ENCODE measurements at regions not wholly inside any gene's neighbourhood (a gene's known extent, or its start where the extent isn't known, plus 50 kb on each side); places are given as distances from the start of the nearest gene placed in this dataset.

GRCh38 chr7:41239596-41239995 is 463.3 kb downstream of the INHBA start:
- WGBS, 3 donors, result 9 to 21% (median 11%) methylated on average over 1 of the region's 1 CpG
- H3K4me3 ChIP-seq, result no peak overlapping the region
- H3K27me3 ChIP-seq, result no peaks in the 10 kb centered on the region
- H3K4me1 ChIP-seq (ENCODE audit: insufficient read depth), result no peaks in the 10 kb centered on the region
- no peak for DNase-seq
- intact Hi-C loops (cut with DNase I), result no loop called here
- H3K36me3 ChIP-seq, result no peaks in the 10 kb centered on the region
- TF ChIP-seq EP300 (IDR thresholded peaks at IDR 0.05), result no peak
- no peak for TF ChIP-seq CTCF (IDR thresholded peaks at IDR 0.05)
- no peak for TF ChIP-seq POLR2A (IDR thresholded peaks at IDR 0.05)
- no peak overlapping the region for H3K27ac ChIP-seq
- no peaks in the 10 kb centered on the region for H3K9me3 ChIP-seq

GRCh38 chr7:41238851-41239331 is 464.0 kb downstream of the INHBA start:
- no peak for TF ChIP-seq CTCF (IDR thresholded peaks at IDR 0.05)
- no peak for TF ChIP-seq EP300 (IDR thresholded peaks at IDR 0.05)
- TF ChIP-seq POLR2A (IDR thresholded peaks at IDR 0.05), result no peak
- intact Hi-C loops (cut with DNase I), result no loop called here
- Histone ChIP-seq H3K9me3 (no peaks in the 10 kb centered on the region), H3K4me1 (ENCODE audit: insufficient read depth) (no peaks in the 10 kb centered on the region), H3K36me3 (no peaks in the 10 kb centered on the region), H3K27me3 (no peaks in the 10 kb centered on the region), H3K27ac (no peak overlapping the region), H3K4me3 (no peak overlapping the region)
- no peak for DNase-seq
- WGBS, 3 donors, result 29 to 33% (median 31%) methylated on average over 1 of the region's 1 CpG

- Histone ChIP-seq H3K4me3 (no peak overlapping the region), H3K36me3 (no peaks in the 10 kb centered on the region), H3K27me3 (no peaks in the 10 kb centered on the region), H3K9me3 (no peaks in the 10 kb centered on the region), H3K4me1 (ENCODE audit: insufficient read depth) (no peaks in the 10 kb centered on the region), H3K27ac (no peak overlapping the region)
- intact Hi-C loops (cut with DNase I), result no loop called here
- WGBS, 3 donors, result 96 to 98% (median 97%) methylated on average over 4 of the region's 4 CpGs
- no peak for DNase-seq
- no peak for TF ChIP-seq POLR2A (IDR thresholded peaks at IDR 0.05)
- no peak for TF ChIP-seq EP300 (IDR thresholded peaks at IDR 0.05)
These were observed 464.9 kb downstream of the INHBA start for GRCh38 chr7:41237956-41238355.

- no peaks in the 10 kb centered on the region for H3K9me3 ChIP-seq
- H3K27me3 ChIP-seq, result no peaks in the 10 kb centered on the region
- WGBS, 3 donors, result 89 to 98% (median 95%) methylated on average over 2 of the region's 2 CpGs
- intact Hi-C loops (cut with DNase I), result no loop called here
- H3K27ac ChIP-seq, result no peak overlapping the region
- no peaks in the 10 kb centered on the region for H3K4me1 ChIP-seq (ENCODE audit: insufficient read depth)
- no peaks in the 10 kb centered on the region for H3K36me3 ChIP-seq
- H3K4me3 ChIP-seq, result no peak overlapping the region
- DNase-seq, result no peak
- TF ChIP-seq EP300 (IDR thresholded peaks at IDR 0.05), result no peak
- no peak for TF ChIP-seq POLR2A (IDR thresholded peaks at IDR 0.05)
- no peak for TF ChIP-seq CTCF (IDR thresholded peaks at IDR 0.05)
These were observed 470.8 kb downstream of the INHBA start for GRCh38 chr7:41232086-41232485.

- no peaks in the 10 kb centered on the region for H3K36me3 ChIP-seq
- no peak overlapping the region for H3K4me3 ChIP-seq
- no peak for DNase-seq
- intact Hi-C loops (cut with DNase I), result no loop called here
- H3K27me3 ChIP-seq, result no peaks in the 10 kb centered on the region
- no peaks in the 10 kb centered on the region for H3K4me1 ChIP-seq (ENCODE audit: insufficient read depth)
- 83 to 88% (median 87%) methylated on average over 6 of the region's 6 CpGs for WGBS, 3 donors
- TF ChIP-seq EP300 (IDR thresholded peaks at IDR 0.05), result no peak
- TF ChIP-seq CTCF (IDR thresholded peaks at IDR 0.05), result no peak
- no peak for TF ChIP-seq POLR2A (IDR thresholded peaks at IDR 0.05)
- no peak overlapping the region for H3K27ac ChIP-seq
- H3K9me3 ChIP-seq, result no peaks in the 10 kb centered on the region
These were observed 478.7 kb downstream of the INHBA start for GRCh38 chr7:41224063-41224763.
